T-helper 9 cell (primary cell): ENCODE measurements at regions not wholly inside any gene's neighbourhood (a gene's known extent, or its start where the extent isn't known, plus 50 kb on each side); places are given as distances from the start of the nearest gene placed in this dataset.

ENCODE experiments used
- DNase-seq: peaks from one replicate; pipeline ENCODE4 v3.0.0-alpha.2; 2020

DNA sequence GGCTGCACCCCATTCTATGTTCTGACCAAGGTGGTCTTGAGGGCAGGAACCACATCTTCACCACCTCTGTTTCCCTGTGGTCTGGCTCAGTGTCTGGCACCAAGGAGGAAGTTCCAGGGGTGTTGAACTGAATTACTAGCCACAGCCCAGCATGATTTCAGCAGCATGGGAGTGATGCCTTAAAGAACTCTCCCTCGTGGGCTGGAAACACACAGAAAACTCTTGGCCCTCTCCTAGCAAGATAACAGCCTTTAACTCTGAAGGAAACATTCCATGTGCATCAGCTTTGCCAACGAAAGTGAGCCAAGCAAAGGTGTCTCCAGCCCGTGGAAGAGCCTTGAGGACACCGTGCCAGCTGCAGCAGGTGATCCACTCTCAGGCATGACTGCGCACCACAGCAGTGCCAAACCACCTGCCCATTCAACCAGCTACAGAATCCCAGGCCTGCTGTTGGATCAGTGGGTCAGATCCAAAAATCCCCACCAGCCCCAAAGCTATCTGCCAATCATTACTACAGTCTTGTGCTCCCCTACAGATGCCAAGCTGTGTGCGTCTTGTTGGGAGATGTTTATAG lies 124.8 kb downstream of the TTC32 start:
- no peak for DNase-seq

DNA sequence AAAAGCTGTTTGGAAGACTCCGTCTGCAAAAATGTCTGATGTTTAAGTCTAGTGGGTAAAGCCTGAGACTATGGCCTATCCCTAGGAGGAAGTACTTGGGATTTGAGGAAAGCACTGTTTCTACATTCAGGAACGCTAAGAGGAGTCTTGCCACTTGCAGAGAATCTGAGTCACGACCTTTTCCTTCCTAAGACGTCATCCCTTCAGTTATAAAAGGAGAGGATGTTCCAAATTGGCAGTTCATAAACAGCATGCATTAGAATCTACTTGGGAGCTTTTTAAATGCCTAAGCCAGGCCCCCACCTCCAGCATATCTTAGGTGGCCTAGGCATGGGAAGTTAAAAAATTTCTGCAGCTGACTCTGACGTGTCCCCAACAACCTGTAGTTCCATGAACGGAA lies 125.9 kb downstream of the TTC32 start:
- DNase-seq = no peak

DNA sequence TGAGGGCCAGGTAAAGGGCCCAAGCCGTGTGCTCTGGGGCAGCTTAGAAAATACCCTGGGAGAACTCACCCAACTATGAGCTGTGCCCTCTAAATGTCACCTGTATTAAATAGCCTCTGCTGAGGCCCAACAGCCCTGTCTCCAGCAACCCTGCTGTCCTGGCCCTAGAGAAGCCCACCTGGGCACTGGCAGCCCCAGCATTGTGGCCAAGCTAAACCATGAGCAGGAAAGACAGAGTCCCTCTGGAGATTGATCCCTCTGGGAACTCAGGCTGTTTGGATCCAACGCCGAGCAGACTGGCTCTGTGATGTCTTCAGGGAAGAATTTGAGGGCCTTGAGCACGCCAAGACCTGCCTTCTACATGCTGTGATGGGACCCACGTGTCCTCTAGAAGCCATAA lies 126.5 kb downstream of the TTC32 start:
- no peak for DNase-seq

DNA sequence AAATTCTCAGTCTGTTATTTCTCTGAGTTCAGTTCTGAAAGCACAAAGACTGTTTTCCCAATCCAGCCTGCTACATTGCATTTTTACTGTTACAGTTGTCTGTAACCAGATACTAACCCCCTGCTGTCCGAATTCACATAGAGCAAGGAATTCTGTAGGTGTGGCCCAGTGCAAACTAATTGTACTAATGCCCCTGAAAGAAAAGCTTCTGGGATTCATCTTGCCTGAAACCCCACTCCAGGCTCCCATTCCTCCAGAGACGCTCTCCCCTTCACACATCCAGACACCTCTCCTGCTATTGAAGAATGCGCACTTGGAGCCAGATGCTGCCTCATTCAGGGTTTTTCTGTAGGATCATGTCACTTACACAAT lies 127.0 kb downstream of the TTC32 start:
- no peak for DNase-seq

DNA sequence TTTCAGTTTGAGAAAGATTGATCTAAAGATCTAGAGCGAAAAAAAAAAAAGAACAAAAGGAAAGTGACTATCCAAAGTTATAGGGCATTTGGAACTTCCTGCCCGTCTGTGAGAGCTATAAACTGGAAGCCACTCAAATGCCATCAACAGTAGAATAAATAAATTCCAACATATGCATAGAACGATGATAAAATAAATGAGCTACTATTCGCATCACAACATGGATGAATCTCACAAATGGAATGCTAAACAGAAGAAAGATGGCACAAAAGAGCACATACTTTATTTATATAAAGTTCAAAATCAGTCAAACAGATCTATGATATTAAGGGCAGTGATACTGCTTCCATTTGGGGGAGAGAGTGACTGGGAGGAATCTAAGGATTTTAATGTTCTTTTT lies 128.8 kb downstream of the TTC32 start:
- no peak for DNase-seq

DNA sequence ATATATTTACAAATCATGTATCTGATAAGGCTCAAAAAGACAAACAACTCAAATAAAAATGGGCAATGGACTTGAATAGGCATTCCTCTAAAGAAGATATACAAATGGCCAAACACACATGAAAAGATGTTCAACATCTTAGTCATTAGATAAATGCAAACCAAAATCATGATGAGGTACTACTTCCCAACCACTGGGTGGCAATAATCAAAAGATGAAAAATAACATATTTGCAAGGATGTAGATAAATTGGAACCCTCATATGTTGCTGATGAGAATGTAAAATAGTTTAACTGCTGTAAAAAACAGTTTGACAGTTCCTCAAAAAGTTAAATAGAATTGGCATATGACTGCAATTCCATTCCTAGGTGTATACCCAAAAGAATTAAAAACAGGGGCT lies 132.3 kb downstream of the TTC32 start:
- DNase-seq = no peak

DNA sequence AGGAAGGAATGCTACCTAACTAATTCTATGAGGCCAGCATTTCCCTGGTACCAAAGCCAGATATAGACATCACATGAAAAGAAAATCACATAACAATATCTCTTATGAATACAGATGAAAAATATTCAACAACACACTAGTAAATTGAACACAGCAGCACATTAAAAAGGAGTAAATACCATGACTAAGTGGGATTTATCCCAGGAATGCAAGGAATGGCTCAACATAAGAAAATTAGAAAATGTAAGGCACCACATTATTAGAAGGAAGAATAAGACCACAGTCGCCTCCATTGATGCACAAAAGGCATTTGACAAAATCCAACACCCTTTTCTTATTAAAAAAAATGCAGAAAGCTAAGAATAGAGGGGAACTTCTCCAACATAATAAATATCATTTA lies 133.9 kb downstream of the TTC32 start:
- DNase-seq = no peak

DNA sequence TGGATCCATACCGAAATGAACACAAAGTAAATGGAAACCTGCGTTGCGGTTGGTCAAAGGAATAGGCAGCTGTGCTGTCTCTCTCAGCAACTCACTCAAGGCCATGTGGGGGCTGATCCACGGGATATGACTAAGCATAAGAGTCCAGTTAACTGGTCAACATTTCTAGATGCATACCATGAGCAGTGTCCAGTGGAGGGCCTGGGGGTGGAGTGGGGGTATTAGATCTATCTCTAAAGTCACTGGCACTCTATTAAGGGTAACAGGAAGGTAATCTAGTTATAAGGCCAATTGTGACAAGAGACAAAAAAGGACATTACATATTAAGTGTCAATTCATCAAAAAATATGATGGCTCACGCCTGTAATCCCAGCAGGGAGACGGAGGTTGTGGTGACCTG lies 136.8 kb downstream of the TTC32 start:
- DNase-seq = no peak

DNA sequence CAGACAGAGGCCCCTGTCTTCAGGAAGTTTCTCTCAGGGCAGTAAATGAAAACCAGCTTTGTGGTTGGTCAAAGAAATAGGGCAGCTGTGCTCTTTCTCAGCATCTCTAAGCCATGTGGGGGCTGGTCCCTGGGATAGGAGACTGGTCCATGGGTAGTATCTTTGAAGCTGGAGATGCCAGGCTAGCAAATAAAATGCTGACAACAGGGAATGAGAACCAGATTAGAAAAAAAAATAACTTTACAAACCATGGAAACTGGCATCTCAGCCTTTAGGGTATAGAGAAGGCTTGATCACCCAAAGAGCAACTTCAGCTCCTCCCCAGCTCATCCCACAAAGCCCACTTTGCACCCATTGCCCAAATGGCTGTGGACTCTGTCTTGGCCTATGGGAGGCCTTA lies 138.1 kb downstream of the TTC32 start:
- DNase-seq = no peak

DNA sequence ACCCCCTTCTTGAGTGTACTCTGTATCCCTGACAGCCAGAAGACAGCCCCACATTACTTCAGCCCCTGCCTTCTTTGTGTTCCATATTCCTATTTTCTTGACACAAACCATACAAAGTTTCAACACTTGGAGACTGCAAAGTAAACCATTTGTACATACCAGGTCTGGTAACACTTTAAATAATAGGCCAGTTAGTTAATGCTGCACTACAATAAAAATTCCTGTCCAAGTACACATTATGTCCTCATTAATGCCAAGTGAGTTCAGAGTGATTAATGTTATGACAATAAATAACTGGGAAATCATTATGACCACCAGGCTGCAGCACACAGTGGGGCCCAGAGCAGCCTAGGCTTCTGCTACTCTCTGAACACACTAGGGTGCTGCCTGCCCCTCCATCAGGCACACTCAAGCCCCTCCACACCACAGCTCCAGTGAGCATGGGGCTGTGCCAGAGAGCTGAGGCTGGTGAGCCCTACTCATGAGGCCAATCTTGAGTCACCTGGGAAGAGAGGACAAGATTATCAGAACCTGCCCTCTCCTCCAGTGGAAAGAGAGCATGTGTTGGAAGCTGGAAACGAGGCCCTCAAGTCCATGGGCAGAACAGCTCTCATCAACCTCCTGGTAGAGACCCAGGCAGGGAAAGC lies 138.7 kb downstream of the TTC32 start:
- no peak for DNase-seq

DNA sequence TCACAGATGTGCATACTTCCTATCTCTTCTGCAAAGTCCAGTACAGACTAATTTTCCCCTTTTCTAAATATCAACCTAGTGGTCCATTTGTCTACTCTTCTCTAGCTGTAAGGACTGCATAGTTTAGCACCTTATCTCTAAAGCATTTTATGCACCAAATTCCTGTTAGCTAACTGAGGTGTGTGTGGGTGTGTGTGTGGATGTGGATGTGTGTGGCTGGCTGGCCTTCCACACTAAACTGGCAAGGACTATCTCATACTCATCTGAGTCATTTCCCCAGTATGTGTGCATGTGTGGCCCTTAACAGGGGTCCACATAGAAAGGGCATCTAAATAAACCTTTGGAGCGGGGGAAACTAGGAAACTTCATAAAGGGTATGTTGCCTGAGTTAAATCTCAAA lies 139.6 kb downstream of the TTC32 start:
- no peak for DNase-seq

DNA sequence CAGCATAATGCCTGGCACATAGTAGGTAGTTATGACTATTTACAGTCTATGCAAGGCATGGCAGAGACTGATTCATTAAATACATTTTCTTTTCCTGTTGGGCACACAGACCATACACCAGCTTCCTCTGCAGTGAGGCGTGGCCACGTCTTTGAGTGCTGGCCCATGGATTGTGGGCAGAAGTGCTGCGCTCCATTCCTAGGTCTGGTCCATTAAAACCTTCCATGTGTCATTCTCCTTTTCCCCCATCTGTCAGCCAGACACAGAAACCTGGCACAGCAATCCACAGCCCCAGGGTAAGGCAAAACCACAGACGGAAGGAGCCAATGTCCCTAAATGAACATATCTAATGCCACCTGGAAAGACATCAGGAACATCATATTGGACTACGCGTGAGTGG lies 141.9 kb downstream of the TTC32 start:
- DNase-seq = no peak

DNA sequence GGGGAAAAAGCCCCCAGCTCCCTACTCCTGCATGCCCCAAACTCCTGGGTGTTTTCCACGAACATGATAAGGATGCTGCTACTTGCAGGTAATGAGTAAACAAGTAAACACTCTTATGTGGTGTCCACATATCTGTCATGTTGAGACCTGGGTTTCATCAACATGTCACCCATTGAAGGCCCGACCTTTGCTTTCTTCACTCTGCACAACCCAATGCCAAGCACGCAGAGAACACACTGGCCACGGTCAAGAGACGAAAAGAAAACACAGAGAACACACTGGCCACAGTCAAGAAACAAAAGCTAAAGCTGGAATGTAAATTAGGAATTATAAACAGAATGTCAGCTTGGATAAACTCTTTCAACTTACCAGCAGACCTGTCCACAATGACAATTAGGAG lies 143.1 kb downstream of the TTC32 start:
- no peak for DNase-seq

DNA sequence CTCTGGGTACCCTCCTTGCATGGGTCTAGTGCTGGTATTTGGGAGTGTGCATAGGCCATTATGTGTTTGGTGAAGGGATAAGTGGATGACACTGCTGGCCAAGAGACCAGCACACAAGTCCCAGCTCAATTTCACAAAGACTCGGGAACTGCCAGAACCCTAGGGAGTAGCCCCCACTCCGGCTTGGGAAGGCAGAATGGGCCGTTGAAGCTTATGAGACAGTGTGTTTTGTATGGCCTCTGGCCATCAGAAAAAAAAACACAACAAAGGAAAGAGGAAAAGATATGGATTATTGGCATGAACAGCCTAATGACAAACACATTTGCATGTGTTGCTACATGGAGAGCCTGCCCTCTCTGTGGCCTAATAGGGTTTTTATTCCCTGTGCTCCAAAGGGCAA lies 144.2 kb downstream of the TTC32 start:
- no peak for DNase-seq

DNA sequence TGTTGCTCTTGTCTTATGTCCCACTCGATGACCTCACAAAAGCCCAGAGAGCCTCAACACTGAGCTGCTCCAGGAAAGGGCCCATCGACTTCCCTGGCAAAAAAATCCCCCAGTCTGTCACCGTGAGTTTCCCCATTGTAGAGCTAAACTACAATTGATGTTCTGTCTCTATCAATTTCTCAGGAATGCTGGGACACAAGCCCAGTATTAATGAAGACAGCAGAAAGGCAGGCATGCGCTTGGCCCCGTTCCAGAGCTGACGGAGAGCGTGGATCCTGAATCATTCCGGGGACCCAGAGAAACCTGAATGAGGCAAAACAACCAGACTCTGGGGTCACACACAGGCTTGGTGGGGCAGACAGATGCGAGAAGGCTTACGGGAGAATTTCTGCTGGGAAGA lies 146.9 kb downstream of the TTC32 start:
- no peak for DNase-seq

DNA sequence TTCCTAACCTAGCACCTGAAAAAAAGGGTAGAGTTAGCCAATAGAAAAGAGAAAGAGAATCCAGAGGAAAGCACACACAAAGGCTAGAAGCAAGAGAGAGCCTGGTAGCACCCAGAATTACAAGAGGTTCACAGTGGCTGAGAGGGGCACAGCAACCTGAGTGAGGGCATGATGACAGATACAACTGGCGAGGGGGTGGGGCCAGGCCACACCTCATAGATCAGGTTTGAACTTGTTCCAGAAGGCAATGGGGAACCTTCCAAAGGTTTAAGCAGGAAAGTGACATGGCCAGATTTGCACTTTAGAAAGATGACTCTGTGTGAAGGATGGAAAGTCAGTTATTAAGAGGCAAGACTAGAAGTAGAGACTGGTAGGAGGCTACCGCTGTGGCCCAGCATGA lies 148.0 kb downstream of the TTC32 start:
- DNase-seq = no peak

DNA sequence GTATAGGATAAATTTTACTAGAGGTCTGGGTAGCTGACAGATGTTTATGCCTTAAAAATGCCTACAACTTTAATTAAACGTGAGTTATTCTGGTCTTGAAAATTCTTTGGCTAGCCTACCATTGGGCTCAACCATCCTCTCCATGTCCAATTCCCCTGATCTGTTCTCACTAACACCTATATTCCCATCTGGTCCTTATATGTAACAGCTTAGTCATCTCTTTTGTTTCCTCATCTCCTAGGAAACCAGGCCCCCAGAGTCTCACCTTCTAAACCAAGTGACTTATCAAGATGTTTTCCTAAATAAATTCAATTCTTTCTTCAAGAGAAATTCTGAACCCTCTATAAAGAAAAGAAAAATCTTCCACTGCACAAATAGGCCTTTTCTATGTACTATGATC lies 148.5 kb downstream of the TTC32 start:
- DNase-seq = no peak

DNA sequence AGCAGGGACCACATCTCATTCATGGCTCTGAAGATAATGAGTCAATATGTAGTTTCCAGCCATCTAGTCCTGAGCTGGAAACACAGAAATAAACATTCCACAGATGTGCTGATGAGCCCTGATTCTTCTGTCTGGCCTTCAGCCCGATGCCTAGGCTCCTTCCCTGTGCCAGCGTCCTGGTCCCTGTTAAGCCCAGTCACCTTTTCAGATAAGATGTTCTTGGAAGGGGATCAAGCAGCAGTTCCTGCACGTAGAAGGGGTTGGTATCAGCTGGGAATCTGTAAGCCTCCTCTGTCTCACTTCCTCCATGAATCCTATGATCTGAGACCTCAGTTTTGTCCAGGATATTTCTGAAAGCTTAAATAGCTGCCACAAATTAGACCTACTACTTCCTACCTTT lies 149.3 kb downstream of the TTC32 start:
- DNase-seq = no peak

DNA sequence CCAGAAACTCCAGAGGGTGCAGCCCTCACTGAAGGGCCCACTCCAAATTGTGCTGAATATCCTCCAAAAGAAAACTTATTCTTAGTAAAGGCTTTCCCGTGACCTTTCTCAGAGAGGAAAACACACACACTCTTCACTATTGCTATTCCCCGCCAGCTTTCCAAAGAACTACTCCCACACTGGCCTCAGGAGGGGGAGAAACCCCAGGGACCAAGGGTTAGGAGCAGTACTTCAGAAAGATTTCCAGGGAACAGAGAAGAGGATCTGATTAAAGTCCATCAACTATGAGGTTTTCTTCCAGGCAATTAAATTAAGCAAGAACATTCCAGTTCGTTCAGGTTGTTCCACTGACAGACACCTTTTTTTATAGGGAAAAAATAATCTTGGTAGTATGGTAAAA lies 150.2 kb downstream of the TTC32 start:
- no peak for DNase-seq

DNA sequence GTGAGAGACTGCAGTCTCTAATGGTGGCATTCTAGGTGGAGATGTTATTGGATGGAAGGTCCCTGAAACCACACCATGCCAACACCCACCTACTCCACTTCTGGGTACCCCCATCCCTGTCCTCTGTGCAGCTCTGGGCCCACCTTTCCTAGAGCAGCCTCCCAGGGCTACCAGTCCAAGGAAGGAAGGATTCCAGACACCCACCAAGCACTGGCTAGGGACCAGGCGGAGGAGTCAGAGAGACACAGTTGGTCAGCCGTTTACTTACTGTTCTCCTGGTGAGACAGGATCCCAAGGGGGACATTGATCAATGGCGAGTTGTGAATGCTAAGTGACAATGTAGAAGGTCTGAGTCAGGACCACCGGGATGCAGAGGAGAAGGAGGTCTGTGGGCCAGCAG lies 151.6 kb downstream of the TTC32 start:
- DNase-seq = no peak

DNA sequence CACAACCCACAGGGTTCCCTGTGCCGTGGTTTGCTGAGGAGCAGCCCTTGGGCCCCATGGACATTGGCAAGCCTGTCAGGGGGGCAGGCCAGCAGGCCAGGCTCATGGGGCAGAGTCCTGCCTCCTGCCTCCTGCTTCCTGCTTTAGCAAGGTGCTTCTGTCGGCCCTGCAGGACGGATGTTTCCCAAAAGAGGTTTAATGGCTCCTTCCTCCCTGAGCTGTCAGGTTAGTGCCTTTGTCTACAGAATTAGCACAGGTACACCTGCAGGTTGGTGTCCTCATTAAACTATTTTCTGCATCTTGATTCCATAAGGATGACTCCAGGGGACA lies 152.3 kb downstream of the TTC32 start:
- DNase-seq = no peak

DNA sequence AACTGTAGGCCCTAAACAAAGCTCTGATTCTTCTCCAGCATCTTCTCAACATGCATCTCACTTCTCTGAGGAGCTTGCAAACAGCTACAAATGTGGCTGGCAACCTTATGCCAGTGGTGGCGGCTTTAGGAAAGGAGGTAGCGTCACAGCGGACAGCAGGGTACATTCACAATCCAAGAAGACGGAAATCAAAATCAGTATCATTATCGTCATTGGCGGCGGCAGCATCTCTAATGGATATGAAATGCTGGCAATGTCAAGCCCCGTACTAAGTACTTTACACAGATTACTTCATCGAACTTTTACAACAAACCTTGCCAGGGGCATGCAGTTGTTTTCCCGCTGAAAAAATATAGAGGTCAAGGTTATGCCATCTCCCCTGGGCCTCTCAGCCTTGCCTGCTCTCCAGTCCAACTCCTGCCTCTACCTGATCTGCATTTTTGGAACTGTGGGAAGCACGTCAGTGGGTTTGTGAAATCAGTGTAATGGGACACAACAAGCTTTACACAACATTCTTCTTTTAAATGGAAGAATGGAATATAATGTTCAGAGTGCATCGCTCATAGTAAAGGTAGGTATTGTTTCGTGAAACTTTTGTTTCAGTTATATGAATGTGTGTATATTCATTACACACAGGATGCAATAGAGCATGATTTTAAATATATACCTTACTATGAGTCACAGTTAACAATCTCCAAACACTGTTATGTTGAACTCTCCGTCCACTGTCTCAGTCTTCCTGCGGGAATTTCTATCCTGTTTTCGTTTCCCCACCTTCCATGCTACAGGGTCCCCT lies 152.9 kb downstream of the TTC32 start:
- DNase-seq = no peak

DNA sequence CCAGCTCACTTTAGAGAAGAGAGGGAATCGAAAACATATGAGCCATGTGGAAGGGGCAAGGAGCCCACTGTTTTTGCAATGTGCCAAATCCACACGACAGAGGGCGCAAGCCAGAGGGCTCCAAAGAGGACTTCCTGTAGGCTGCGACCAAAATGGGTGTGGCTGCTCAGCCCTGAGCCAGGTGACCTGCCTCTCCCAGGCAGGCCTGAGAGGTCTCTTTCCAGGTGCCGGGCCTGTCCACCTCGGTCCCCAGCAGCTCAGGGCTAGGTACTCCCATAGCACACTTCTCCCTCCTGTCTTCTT lies 153.8 kb downstream of the TTC32 start:
- DNase-seq = no peak

DNA sequence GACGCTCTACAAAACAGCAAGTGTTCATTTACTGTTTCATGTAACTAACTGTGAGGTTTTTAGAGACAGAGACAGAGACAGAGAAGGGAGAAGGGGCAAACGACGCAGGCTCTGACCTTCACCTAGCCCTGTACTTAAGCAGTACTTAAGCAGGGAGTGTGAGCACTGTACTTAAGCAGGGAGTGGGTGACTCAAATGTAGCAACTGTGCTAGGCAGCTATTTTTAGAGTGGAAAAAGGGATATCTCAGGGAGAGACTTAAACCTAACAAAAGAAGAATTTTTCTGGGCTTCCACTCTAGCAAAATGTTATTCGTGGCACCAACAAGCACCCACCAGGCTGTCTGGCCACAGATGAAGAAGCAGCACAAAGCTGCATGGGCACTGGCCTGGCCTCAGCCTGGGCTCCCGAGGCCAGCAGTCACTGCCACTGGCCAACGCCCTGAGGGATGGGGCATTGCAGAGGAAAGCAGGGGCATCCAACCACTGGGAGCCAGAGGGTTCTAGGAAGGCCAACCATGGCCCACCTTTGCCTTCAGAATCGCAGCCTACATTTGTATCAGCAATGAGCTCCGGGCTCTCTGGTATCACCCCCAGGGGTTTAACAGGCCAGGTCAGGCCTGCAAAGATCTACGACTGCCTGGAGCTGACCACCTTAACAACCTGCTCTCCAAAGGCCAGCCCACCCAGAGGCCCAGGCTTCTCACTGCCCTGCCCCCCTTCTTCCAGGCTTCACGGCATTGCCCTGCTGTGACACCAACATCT lies 154.3 kb downstream of the TTC32 start:
- DNase-seq = no peak
